ENCODE measurements at regions not wholly inside any gene's neighbourhood (a gene's known extent, or its start where the extent isn't known, plus 50 kb on each side); places are given as distances from the start of the nearest gene placed in this dataset.

- Histone ChIP-seq H3K9me3 (no peaks in the 10 kb centered on the region), H3K27ac (no peak overlapping the region), H3K4me1 (no peaks in the 10 kb centered on the region), H3K4me3 (replicated peaks in 1 of 3) (no peak overlapping the region), H3K27me3 (no peaks in the 10 kb centered on the region), H3K36me3 (no peaks in the 10 kb centered on the region)
- no peak for TF ChIP-seq CTCF (IDR thresholded peaks at IDR 0.05)
- no peak for TF ChIP-seq POLR2A (IDR thresholded peaks at IDR 0.05)
- DNase-seq, result no peak
- intact Hi-C loops (cut with DNase I), result no loop called here
- WGBS, 2 donors, result 90 to 93% methylated on average over 5 of the region's 5 CpGs
Observed at GRCh38 chr12:131535779-131536178, 175.1 kb upstream of the SFSWAP start.

GRCh38 chr12:131536337-131536736 lies 174.6 kb upstream of the SFSWAP start:
- no peak for TF ChIP-seq POLR2A (IDR thresholded peaks at IDR 0.05)
- no peak for TF ChIP-seq CTCF (IDR thresholded peaks at IDR 0.05)

GRCh38 chr12:131536766-131537165 lies 174.1 kb upstream of the SFSWAP start:
- no peak overlapping the region for H3K4me3 ChIP-seq (replicated peaks in 1 of 3)
- TF ChIP-seq CTCF (IDR thresholded peaks at IDR 0.05), result no peak
- TF ChIP-seq POLR2A (IDR thresholded peaks at IDR 0.05), result no peak
- H3K9me3 ChIP-seq, result no peaks in the 10 kb centered on the region
- no peaks in the 10 kb centered on the region for H3K27me3 ChIP-seq
- DNase-seq, result no peak
- H3K27ac ChIP-seq, result no peak overlapping the region
- no peaks in the 10 kb centered on the region for H3K36me3 ChIP-seq
- intact Hi-C loops (cut with DNase I), result no loop called here
- WGBS, 2 donors, result 74 to 77% methylated on average over 10 to 13 of the region's 13 CpGs
- H3K4me1 ChIP-seq, result no peaks in the 10 kb centered on the region

More at GRCh38 chr12:131536337-131536736, 174.6 kb upstream of the SFSWAP start:
- Histone ChIP-seq H3K9me3 (no peaks in the 10 kb centered on the region), H3K27me3 (no peaks in the 10 kb centered on the region), H3K27ac (no peak overlapping the region), H3K36me3 (no peaks in the 10 kb centered on the region), H3K4me1 (no peaks in the 10 kb centered on the region), H3K4me3 (replicated peaks in 1 of 3) (no peak overlapping the region)
- WGBS, 2 donors, result 71 to 83% methylated on average over 7 to 11 of the region's 11 CpGs
- intact Hi-C loops (cut with DNase I), result no loop called here
- DNase-seq, result no peak

GRCh38 chr12:131537267-131537958 lies 173.5 kb upstream of the SFSWAP start:
- no peak overlapping the region for H3K4me3 ChIP-seq (replicated peaks in 1 of 3)
- WGBS, 2 donors, result 48 to 49% methylated on average over 11 of the region's 11 CpGs
- H3K9me3 ChIP-seq, result no peaks in the 10 kb centered on the region
- H3K36me3 ChIP-seq, result no peaks in the 10 kb centered on the region
- H3K4me1 ChIP-seq, result no peaks in the 10 kb centered on the region
- H3K27ac ChIP-seq, result no peak overlapping the region
- intact Hi-C loops (cut with DNase I), result no loop called here
- no peaks in the 10 kb centered on the region for H3K27me3 ChIP-seq
- no peak for DNase-seq
- TF ChIP-seq POLR2A (IDR thresholded peaks at IDR 0.05) (no peak), CTCF (IDR thresholded peaks at IDR 0.05) (no peak)

GRCh38 chr12:131539381-131539780 lies 171.5 kb upstream of the SFSWAP start:
- DNase-seq, result no peak
- H3K4me3 ChIP-seq (replicated peaks in 1 of 3), result no peak overlapping the region
- TF ChIP-seq CTCF (IDR thresholded peaks at IDR 0.05), result no peak
- TF ChIP-seq POLR2A (IDR thresholded peaks at IDR 0.05), result no peak
- H3K27me3 ChIP-seq, result no peaks in the 10 kb centered on the region
- H3K4me1 ChIP-seq, result no peaks in the 10 kb centered on the region
- H3K36me3 ChIP-seq, result no peaks in the 10 kb centered on the region
- H3K27ac ChIP-seq, result no peak overlapping the region
- no peaks in the 10 kb centered on the region for H3K9me3 ChIP-seq
- 97 to 98% methylated on average over 2 of the region's 2 CpGs for WGBS, 2 donors
- intact Hi-C loops (cut with DNase I), result no loop called here
